Esophagus muscularis mucosa (tissue), 4 donors: ENCODE measurements at regions not wholly inside any gene's neighbourhood (a gene's known extent, or its start where the extent isn't known, plus 50 kb on each side); places are given as distances from the start of the nearest gene placed in this dataset.

Experiments
- DNase-seq: peaks from one replicate; pipeline ENCODE4 v3.0.0-alpha.2; 2017; ENCODE audit errors: extremely low spot score
- H3K27ac ChIP-seq, 4 donors: fragments of 200-600 bp; sonication (generic); replicated peaks in 1 of 4; 1 replicate in 3 of 4; 2 replicates in 1 of 4; pipeline ENCODE4 v1.5.1; 2016 to 2019; ENCODE audit warnings: mild to moderate bottlenecking in 1 of 4
- H3K27me3 ChIP-seq, 4 donors: fragments of 200-600 bp; sonication (generic); one replicate each; pipeline versions ENCODE4 v1.5.1 to v1.6.0; 2016 to 2019
- H3K36me3 ChIP-seq, 4 donors: fragments of 200-600 bp; sonication (generic); one replicate each; pipeline ENCODE4 v1.5.1; 2016 to 2019
- H3K4me1 ChIP-seq, 4 donors: fragments of 200-600 bp; sonication (generic); one replicate each; pipeline ENCODE4 v1.5.1; 2016 to 2019
- H3K4me3 ChIP-seq, 4 donors: fragments of 200-600 bp; sonication (generic); 1 replicate in 2 of 4; 2 replicates in 2 of 4; pipeline ENCODE4 v1.5.1; 2016 to 2019; ENCODE audit warnings: mild to moderate bottlenecking in 4 of 4, moderate library complexity in 1 of 4
- H3K9me3 ChIP-seq, 4 donors: fragments of 200-600 bp; sonication (generic); 1 replicate in 3 of 4; 2 replicates in 1 of 4; pipeline ENCODE4 v1.5.1; 2016 to 2019
- CTCF ChIP-seq, 3 experiments: fragments of 200-600 bp in 2 of 3; fragments of 450-650 bp in 1 of 3; sonication (generic) in 2 of 3; IDR thresholded peaks; one replicate each; pipeline ENCODE4 v1.5.1; 2017 to 2019; ENCODE audit warnings: antibody characterized with exemption in 3 of 3, mild to moderate bottlenecking in 2 of 3, moderate library complexity in 1 of 3
- EP300 ChIP-seq: sonication (generic); formaldehyde crosslinking; IDR thresholded peaks from one replicate; pipeline ENCODE4 v1.6.1; 2017; ENCODE audit warnings: antibody characterized with exemption
- POLR2A ChIP-seq: fragments of 450-650 bp; IDR thresholded peaks from one replicate; pipeline ENCODE4 v1.6.1; 2017; ENCODE audit warnings: antibody characterized with exemption, moderate library complexity, mild to moderate bottlenecking, low read depth
- POLR2AphosphoS5 ChIP-seq, 2 donors: sonication (generic); formaldehyde crosslinking; IDR thresholded peaks; one replicate each; pipeline ENCODE4 v1.6.1; 2017; ENCODE audit warnings: antibody characterized with exemption in 2 of 2
- WGBS: methylation state at CpG from one replicate; pipeline ENCODE4 v1.1.5; 2018; 5-methylcytosine and 5-hydroxymethylcytosine counted together
- intact Hi-C: fragments of 100-400 bp; cut with DNase I; formaldehyde crosslinking; loops from one replicate; pipeline ENCODE4 v1.15.1; 2023

- TF ChIP-seq EP300 = no peak
- no peak for TF ChIP-seq POLR2A
- TF ChIP-seq POLR2AphosphoS5 (IDR thresholded peaks at IDR 0.05) = no peak
- TF ChIP-seq CTCF (IDR thresholded peaks at IDR 0.05) = no peak
- Histone ChIP-seq H3K27me3 (no peaks in the 10 kb centered on the region), H3K36me3 (no peaks in the 10 kb centered on the region), H3K27ac (no peak overlapping the region), H3K4me3 (no peak overlapping the region), H3K4me1 (no peaks in the 10 kb centered on the region), H3K9me3 (no peaks in the 10 kb centered on the region)
- DNase-seq = no peak
- intact Hi-C loops = no loop called here
- WGBS = 80% methylated on average over 3 of the region's 3 CpGs
Measured at GRCh38 chr12:67151886-67152285, 117.3 kb upstream of the CAND1 start.

GRCh38 chr12:67152451-67152850, 116.7 kb upstream of the CAND1 start:
- TF ChIP-seq EP300 = no peak
- TF ChIP-seq POLR2AphosphoS5 (IDR thresholded peaks at IDR 0.05) = no peak
- TF ChIP-seq CTCF (IDR thresholded peaks at IDR 0.05) = no peak
- TF ChIP-seq POLR2A = no peak
- Histone ChIP-seq H3K27ac (no peak overlapping the region), H3K27me3 (no peaks in the 10 kb centered on the region), H3K9me3 (no peaks in the 10 kb centered on the region), H3K36me3 (no peaks in the 10 kb centered on the region), H3K4me1 (no peaks in the 10 kb centered on the region), H3K4me3 (no peak overlapping the region)
- 62% methylated on average over 2 of the region's 2 CpGs for whole genome bisulfite sequencing
- intact Hi-C loops = no loop called here
- no peak for DNase-seq

GRCh38 chr12:67154901-67155300, 114.3 kb upstream of the CAND1 start:
- intact Hi-C loops = no loop called here
- DNase-seq = no peak
- H3K27ac ChIP-seq = no peak overlapping the region
- no peak for TF ChIP-seq POLR2AphosphoS5 (IDR thresholded peaks at IDR 0.05)
- TF ChIP-seq POLR2A = no peak
- no peak for TF ChIP-seq CTCF (IDR thresholded peaks at IDR 0.05)
- no peak for TF ChIP-seq EP300
- no peaks in the 10 kb centered on the region for H3K4me1 ChIP-seq
- no peaks in the 10 kb centered on the region for H3K9me3 ChIP-seq
- H3K27me3 ChIP-seq = no peaks in the 10 kb centered on the region
- H3K4me3 ChIP-seq = no peak overlapping the region
- 37% methylated on average over 3 of the region's 3 CpGs for WGBS
- H3K36me3 ChIP-seq = no peaks in the 10 kb centered on the region

- no peaks in the 10 kb centered on the region for H3K27me3 ChIP-seq
- TF ChIP-seq POLR2AphosphoS5 (IDR thresholded peaks at IDR 0.05) (no peak), POLR2A (no peak), EP300 (no peak), CTCF (IDR thresholded peaks at IDR 0.05) (no peak)
- H3K9me3 ChIP-seq = no peaks in the 10 kb centered on the region
- 64% methylated on average over 4 of the region's 4 CpGs for WGBS
- no peak for DNase-seq
- H3K4me3 ChIP-seq = no peak overlapping the region
- no peaks in the 10 kb centered on the region for H3K36me3 ChIP-seq
- no peak overlapping the region for H3K27ac ChIP-seq
- H3K4me1 ChIP-seq = no peaks in the 10 kb centered on the region
- intact Hi-C loops = no loop called here
Measured at GRCh38 chr12:67155863-67156262, 113.3 kb upstream of the CAND1 start.

GRCh38 chr12:67161322-67161918, 107.7 kb upstream of the CAND1 start:
- intact Hi-C loops = loop anchor here (5.0 kb wide), 1 partner anchor 61 kb away; no protein-coding TSS in a partner anchor
- Histone ChIP-seq H3K27ac (no peak overlapping the region), H3K27me3 (no peaks in the 10 kb centered on the region), H3K36me3 (no peaks in the 10 kb centered on the region), H3K9me3 (no peaks in the 10 kb centered on the region), H3K4me1 (no peaks in the 10 kb centered on the region), H3K4me3 (no peak overlapping the region)
- WGBS = 90% methylated on average over 6 of the region's 6 CpGs
- no peak for DNase-seq
- TF ChIP-seq POLR2A (no peak), CTCF (IDR thresholded peaks at IDR 0.05) (peak; percentile 52 to 60 (median 52))
